ENCODE measurements at regions not wholly inside any gene's neighbourhood (a gene's known extent, or its start where the extent isn't known, plus 50 kb on each side); places are given as distances from the start of the nearest gene placed in this dataset.

GRCh38 chr1:221601166-221601565, 140.7 kb downstream of the DUSP10 start:
- no peak for TF ChIP-seq POLR2AphosphoS5 (IDR thresholded peaks at IDR 0.05; ENCODE audit: low read depth, low read length)
- no peak for TF ChIP-seq POLR2A (IDR thresholded peaks at IDR 0.05; ENCODE audit: low read depth, low read length)
- no peak for TF ChIP-seq TAF1 (IDR thresholded peaks at IDR 0.05; ENCODE audit: borderline replicate concordance, low read depth, low read length)
